ENCODE measurements at regions not wholly inside any gene's neighbourhood (a gene's known extent, or its start where the extent isn't known, plus 50 kb on each side); places are given as distances from the start of the nearest gene placed in this dataset.

DNA sequence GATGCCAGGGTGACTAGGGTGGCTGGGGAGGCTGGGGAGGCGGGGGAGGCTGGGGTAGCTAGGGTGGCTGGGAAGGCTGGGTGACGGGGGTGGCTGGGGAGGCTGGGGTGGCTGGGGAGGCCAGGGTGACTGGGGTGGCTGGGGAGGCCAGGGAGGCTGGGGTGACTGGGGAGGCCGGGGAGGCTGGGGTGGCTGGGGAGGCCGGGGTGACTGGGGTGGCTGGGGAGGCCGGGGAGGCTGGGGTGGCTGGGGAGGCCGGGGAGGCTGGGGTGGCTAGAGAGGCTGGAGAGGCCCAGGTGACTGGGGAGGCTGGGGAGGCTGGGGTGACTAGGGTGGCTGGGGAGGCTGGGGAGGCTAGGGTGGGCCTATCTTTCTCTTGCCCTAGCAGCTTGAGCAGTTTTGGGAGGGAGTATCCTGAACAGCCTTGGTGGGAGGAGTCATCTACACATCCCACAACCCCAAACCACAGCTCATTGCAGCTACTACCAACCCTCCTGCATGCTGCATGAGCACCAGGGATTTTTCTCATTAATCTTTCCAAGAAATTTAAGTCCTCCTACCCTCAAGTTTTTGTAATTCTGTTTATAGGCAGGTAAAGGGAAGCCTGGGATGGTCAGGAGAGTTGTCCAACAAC is 203.2 kb upstream of the IRX1 start:
- TF ChIP-seq POLR2A (IDR thresholded peaks at IDR 0.05) (no peak), POLR2AphosphoS5 (IDR thresholded peaks at IDR 0.05) (no peak)
- TF ChIP-seq, protein P1, sequence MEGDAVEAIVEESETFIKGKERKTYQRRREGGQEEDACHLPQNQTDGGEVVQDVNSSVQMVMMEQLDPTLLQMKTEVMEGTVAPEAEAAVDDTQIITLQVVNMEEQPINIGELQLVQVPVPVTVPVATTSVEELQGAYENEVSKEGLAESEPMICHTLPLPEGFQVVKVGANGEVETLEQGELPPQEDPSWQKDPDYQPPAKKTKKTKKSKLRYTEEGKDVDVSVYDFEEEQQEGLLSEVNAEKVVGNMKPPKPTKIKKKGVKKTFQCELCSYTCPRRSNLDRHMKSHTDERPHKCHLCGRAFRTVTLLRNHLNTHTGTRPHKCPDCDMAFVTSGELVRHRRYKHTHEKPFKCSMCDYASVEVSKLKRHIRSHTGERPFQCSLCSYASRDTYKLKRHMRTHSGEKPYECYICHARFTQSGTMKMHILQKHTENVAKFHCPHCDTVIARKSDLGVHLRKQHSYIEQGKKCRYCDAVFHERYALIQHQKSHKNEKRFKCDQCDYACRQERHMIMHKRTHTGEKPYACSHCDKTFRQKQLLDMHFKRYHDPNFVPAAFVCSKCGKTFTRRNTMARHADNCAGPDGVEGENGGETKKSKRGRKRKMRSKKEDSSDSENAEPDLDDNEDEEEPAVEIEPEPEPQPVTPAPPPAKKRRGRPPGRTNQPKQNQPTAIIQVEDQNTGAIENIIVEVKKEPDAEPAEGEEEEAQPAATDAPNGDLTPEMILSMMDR (IDR thresholded peaks at IDR 0.05): no peak
